HG03342 (cell line): ENCODE measurements at regions not wholly inside any gene's neighbourhood (a gene's known extent, or its start where the extent isn't known, plus 50 kb on each side); places are given as distances from the start of the nearest gene placed in this dataset.
"Not testable (repeated sequence)": the region's sequence is repeated elsewhere in the genome, so short reads cannot be mapped to it uniquely, and the experiment has no call there.

ENCODE experiments used
- ATAC-seq: cut with Tn5 transposase; IDR thresholded peaks from one replicate; pipeline ENCODE4 v1.9.1; 2021; ENCODE audit warnings: mild to moderate bottlenecking, moderate library complexity; ENCODE audit not compliant: unreplicated experiment

DNA sequence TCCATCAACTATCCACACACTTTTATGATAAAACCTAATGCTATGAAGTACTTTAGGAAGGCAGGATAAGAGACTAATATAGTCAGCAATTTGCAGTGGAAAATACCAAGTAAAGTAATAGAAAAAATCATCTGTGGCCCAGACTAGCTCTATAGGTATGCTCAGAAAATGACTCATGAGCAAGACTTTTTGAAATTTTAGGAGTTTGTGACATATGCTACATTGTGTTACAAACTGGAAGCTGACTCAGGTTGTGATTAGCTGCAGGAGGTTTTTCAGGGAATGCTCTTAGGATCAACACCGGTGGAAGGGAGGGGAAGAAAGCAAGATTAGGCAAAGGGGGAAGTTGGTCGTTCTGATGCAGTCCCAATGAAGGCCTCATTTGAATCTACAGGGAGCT is 56.1 kb downstream of the FEZF1 start:
- no peak for ATAC-seq

DNA sequence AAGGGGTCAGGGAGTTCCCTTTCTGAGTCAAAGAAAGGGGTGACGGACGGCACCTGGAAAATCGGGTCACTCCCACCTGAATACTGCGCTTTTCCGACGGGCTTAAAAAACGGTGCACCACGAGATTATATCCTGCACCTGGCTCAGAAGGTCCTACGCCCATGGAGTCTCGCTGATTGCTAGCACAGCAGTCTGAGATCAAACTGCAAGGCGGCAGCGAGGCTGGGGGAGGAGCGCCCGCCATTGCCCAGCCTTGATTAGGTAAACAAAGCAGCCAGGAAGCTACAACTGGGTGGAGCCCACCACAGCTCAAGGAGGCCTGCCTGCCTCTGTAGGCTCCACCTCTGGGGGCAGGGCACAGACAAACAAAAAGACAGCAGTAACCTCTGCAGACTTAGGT is 65.8 kb downstream of the FEZF1 start:
- ATAC-seq = not testable (repeated sequence)

DNA sequence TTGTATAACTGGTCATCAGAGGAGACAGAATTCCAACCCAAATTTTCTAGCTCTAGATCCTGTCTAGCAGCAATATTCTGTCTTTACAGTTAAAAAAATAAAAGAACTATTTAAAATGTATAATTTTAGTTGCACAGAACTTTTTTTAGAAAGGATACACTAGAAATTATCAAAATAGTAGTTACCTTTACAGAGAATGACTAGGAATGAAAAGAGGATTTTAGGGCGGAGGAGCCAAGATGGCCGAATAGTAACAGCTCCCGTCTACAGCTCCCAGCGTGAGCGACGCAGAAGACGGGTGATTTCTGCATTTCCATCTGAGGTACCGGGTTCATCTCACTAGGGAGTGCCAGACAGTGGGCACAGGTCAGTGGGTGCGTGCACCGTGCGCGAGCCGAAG is 66.3 kb downstream of the FEZF1 start:
- ATAC-seq = not testable (repeated sequence)

DNA sequence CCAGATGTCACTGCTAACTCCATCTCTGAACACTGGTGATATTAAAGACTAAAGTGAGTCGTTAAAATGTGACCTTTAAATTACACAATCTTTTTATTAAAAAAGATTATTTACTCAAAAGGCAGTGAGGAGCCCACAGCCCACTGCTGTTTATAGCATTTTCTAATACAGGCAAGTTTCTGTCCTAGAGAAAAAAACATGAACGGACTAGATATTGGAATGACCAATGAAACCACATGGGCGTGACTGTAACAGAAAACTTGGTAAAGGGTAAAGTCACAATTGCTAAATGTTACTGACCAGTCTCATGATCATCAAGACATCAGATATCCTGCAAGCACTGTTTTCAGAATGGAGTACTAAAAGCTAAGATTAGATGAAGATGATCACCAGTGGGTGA is 78.7 kb downstream of the FEZF1 start:
- no peak for ATAC-seq

DNA sequence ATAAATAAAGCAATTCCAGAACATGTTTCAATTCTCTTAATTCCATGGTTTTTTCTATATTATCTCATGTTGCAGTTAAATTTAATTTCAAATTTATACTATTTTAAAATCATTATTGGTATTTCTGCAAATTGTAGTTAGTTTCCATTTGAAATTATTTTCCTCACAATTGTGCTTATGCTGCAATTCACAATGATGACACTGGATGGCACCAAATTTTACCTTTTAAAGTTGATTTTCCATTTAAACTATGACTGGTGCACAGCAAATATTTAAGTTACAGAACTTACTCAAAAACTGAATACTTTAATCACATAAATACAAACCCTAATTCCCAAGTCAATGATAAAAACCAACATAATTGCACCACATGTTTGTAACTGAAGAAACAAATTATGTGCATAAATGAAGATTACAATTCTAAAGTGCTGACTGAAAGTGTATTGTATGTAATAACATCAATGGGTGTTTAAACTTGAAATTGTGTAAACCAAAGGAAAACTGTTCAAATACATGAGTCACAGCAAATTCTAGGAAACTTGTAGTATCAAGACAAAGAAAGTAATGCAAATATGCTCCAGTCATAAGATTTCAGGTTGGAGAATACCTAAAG is 75.3 kb upstream of the AASS start:
- ATAC-seq = peak; percentile 56

DNA sequence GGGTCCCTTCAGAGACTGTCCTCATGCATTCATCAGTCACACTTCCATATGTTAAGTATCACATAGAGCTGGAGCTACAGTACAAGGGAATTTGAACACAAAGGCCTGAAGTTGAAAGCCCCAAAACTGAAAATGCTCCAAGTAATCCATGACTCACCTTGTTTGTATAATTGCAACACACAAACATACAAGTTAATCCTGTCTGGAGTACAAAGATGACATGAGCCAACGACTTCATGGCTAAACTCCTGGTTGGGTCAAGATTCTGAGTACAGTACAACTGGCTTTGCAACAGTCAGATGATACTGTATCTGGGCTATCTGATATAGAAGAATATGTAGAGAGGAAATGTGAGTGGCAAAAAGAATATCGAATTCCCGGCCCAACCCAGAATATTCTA is 73.1 kb upstream of the AASS start:
- no peak for ATAC-seq

DNA sequence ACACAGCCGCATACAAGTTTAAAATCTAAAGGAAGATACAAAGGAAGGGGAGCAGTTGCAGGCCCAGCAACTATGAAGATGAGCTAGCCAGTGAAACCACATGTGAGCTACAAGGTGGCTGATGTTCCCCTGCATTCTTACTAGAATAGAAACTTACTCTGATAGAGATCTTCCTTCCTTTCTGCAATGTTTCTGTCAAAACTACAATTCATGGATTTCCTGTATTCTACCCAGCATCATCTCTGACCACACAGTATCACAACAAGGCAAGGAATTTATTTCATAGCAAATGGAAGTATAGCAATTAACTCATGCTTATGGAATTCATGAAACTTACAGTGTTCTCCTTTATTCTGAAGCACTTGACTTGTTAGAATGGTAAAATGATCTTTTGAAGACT is 68.7 kb upstream of the AASS start:
- no peak for ATAC-seq

DNA sequence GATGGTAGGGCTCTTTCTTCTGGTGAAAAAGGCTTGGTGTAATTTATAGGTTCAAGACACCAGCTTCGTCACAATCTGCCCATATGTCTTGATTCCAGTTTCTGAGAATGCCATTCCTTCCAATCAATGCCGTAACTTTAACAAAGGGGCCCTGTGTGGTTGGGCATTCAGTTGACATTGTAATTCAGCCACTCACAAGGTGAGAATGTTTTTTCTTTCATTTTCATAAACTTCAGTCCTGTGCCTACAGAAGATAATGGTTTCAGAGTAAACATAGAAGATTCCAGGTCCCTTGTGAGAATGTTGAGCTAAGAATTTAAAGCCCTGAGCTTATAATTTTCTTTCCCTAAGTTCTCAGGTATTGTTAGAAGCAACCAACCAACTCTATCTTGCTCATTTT is 67.3 kb upstream of the AASS start:
- no peak for ATAC-seq

DNA sequence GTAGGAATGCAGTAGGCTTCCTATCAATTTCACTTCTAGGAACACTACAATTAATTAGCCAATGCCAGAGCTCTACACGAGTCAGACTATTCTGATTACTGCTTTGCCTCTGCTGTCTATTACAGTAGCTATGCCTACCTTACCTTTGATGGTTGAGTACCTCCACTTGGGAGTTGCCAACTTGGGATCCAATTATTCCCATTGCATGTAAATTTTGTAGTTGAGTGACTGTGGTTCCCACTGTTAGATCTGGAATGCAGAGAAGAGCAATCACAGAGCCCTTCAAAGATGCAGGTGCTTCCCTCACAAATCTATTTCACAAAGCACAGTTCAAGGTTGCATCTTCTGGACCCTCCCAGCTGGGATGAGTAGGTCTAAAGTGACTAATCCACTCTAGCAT is 62.9 kb upstream of the AASS start:
- ATAC-seq = no peak

DNA sequence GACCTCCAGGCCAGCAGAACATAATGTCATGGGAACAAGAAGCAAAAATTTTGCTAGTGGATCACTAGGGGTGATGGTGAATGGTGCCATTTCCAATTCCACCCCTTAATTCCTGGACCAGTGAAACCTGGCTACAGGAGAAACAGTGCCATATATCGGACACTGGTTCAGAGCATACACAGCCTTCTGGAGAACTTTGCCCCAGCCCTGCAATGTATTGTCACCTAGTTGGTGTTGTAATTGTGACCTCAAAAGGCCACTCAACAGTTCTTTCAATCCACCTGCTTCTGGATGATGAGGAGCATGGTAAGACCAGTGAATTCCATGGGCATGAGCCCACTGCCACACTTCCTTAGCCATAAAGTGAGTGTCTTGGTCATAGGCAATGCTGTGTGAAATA is 59.8 kb upstream of the AASS start:
- no peak for ATAC-seq

DNA sequence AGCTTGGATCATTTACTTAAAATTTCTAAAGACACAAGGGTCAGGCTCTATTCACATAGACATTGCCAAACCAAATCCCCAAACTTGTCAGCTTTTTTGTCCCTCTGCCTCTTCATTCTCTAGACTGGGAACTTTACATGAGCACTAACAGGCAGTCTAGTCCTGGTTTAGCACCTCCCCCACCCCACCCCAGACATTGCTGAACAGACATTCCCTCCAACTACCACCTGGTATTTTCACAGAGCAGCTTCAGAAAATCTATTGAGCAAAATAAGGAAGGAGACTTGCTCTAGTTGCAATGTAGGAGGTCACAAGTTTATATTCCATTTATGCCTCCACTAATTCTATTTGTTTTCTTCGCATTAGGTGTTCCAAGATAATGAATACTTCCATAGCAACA is 56.8 kb upstream of the AASS start:
- ATAC-seq = no peak

DNA sequence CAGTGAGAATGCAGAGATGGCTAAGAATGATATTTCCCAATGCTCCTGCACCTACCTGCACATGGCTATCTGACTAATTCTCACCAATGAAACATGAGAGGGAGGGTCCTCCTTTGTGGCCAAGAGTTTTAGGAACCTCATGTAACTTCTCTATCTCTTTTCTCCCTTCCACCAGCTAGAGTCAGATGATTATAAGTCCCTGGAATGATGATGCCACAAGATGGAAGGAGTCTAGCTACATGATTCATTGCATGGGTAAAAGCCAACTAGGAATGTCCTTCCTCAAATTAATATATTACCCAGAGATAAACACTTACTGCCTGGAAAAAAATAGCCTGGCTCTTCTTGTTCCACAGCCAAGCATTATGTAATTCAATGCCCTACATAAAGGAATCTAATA is 55.1 kb upstream of the AASS start:
- ATAC-seq = no peak

DNA sequence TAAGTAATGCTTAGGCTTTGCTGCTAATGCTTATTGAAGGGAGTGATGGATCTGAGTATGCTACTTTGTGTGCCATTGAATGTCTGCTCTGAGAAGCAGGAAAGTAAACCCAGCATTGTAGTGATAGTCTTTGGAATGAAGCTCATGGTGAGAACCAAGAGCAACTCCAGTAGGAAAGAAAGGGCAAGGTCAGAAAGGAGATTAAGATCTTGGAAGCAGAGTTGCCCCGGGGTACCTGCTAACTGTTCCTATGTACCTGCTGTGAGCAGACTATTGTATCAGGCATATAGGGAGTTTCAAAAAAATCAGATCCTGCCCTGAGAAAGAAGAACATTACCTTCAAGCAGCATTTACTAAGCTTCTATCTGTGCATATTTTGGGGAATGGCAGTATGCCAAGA is 54.5 kb upstream of the AASS start:
- ATAC-seq = no peak
